IgD-negative memory B cell (primary cell): ENCODE measurements at regions not wholly inside any gene's neighbourhood (a gene's known extent, or its start where the extent isn't known, plus 50 kb on each side); places are given as distances from the start of the nearest gene placed in this dataset.

Source experiments
- H3K27ac Mint-ChIP-seq, 3 donors: one replicate each; pipeline ENCODE4 v1.8.0; 2020 to 2022; ENCODE audit warnings: mild to moderate bottlenecking in 3 of 3, mixed read lengths in 3 of 3, moderate library complexity in 1 of 3
- H3K27me3 Mint-ChIP-seq: one replicate; pipeline ENCODE4 v1.8.0; 2021; ENCODE audit warnings: mixed read lengths
- H3K36me3 Mint-ChIP-seq: one replicate; pipeline ENCODE4 v1.8.0; 2020; ENCODE audit warnings: mild to moderate bottlenecking, mixed read lengths
- H3K4me1 Mint-ChIP-seq, 3 donors: one replicate each; pipeline ENCODE4 v1.8.0; 2020 to 2022; ENCODE audit warnings: mixed read lengths in 3 of 3, mild to moderate bottlenecking in 1 of 3
- H3K4me3 Mint-ChIP-seq, 4 donors: one replicate each; pipeline ENCODE4 v1.8.0; 2020 to 2022; ENCODE audit warnings: mild to moderate bottlenecking in 4 of 4, mixed read lengths in 4 of 4, moderate library complexity in 3 of 4
- H3K9me3 Mint-ChIP-seq, 3 donors: one replicate each; pipeline ENCODE4 v1.8.0; 2020 to 2021; ENCODE audit warnings: mixed read lengths in 3 of 3, mild to moderate bottlenecking in 1 of 3

DNA sequence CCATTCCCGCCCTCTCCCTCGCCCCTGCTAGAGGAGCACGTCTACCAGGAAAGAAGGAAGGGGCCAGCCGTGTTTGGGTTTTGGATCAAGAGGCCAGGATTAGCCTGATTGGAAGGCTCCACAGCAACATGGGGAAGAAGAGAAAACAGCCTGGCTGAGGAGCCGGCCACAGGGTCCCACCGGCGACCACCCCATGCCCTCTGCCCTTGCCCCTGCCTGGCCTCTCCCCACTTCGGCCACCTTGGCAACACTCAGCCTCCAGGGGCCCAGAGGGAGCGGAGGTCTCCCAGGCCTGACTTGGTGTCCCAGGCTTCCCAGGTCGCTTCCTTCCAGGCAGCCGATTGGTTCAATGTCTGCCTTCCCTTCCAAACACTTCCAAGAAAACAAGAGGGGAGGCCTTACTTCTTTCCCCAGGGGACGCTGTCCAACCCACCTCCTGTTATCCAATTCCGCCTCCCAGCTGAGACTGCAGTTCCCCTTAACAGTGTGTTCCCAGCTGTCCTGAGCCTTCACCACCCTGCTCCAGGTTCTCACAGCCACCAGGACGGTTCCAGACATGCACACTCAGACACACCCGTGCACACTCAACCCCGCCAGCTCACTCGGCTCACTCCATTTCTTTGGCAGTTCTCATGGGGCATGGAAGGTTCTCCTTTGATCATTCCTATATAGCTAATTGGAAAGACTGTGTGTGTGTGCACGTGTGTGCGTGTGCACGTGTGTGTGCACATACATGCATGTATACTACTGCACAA lies 65.4 kb downstream of the RBFOX3 start:
- Mint-ChIP-seq H3K36me3 (no peaks in the 10 kb centered on the region), H3K9me3 (no peaks in the 10 kb centered on the region), H3K27ac (no peak overlapping the region), H3K4me3 (no peak overlapping the region), H3K27me3 (peaks cover 12% of the 10 kb centered on the region), H3K4me1 (no peaks in the 10 kb centered on the region)

DNA sequence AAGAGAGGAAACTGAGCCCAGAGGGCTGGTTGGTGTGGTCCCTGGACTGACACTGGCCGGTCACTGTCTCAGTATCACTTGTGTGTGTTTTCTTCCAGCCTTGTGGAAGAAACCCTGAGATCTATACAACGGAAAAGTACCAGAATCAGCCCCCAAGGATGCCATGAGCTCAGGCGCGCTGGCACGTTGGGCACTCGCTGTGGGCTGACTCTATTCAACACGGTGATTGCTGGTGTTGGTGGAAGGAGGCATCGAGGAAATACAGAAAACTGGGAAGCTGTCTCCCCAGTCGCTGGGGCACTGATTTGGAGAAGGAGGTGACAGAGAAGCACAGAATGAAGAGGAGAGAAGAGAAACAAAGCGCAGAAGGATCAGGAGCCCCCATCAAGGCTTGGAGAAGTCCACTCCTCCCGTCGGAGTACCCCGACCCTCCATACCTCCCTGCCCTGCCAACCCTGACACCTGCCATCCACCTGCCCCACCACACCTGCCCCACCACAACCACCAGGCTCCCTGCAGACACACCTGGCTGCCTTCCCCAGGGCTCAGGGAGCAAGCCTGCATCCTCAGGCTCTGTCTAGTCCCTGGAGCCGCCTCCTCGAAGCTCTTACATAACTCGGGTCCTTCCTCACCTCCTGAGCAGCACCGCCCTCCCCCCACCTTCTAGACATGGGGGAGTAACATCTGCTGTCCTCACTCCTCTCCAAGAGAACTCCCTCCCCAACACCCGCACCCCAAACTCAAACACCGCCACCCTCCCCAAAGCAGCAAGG lies 66.5 kb downstream of the RBFOX3 start:
- no peak overlapping the region for H3K27ac Mint-ChIP-seq
- H3K36me3 Mint-ChIP-seq = no peaks in the 10 kb centered on the region
- no peaks in the 10 kb centered on the region for H3K9me3 Mint-ChIP-seq
- H3K4me1 Mint-ChIP-seq = no peaks in the 10 kb centered on the region
- no peak overlapping the region for H3K4me3 Mint-ChIP-seq
- peaks cover 12% of the 10 kb centered on the region for H3K27me3 Mint-ChIP-seq

DNA sequence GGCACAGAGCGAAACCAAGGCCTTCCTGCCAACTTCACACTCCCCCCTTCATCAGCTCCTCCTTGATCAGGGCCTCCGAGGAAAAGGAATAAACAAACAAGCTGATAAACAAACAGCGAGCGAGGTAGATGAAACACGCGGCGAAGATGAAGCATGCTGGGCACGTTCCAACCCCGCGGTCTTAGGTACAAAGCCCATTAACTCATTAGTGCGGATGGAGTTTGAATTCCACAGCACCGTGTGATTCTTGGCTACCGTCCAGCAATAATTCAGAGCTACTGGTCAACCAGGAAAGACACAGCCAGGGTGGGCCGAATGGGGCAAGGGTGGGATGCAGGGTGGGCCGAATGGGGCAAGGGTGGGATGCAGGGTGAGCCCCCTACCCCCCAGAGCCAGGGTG lies 67.3 kb downstream of the RBFOX3 start:
- Mint-ChIP-seq H3K27ac (no peak overlapping the region), H3K4me3 (no peak overlapping the region), H3K4me1 (no peaks in the 10 kb centered on the region), H3K27me3 (peaks cover 12% of the 10 kb centered on the region), H3K9me3 (no peaks in the 10 kb centered on the region), H3K36me3 (no peaks in the 10 kb centered on the region)

DNA sequence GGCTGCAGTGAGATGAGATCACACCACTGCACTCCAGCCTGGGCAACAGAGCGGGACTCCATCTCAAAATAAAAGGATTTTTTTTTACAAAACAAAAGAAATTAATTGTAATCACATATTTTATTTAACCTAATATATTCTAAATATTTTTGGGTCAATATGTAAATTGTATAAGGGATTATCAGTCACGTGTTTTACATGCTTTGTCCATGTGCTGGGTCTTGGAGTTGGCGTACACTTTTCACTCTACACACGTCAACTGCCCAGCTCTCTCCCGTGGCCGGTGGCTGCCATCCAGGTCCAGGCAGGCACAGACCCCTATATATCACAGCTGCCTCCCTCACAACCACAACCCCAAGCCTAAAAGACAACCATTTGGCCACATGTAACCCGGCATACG lies 68.1 kb downstream of the RBFOX3 start:
- Mint-ChIP-seq H3K36me3 (no peaks in the 10 kb centered on the region), H3K27ac (no peak overlapping the region), H3K27me3 (peaks cover 12% of the 10 kb centered on the region), H3K4me3 (no peak overlapping the region), H3K4me1 (no peaks in the 10 kb centered on the region), H3K9me3 (no peaks in the 10 kb centered on the region)

DNA sequence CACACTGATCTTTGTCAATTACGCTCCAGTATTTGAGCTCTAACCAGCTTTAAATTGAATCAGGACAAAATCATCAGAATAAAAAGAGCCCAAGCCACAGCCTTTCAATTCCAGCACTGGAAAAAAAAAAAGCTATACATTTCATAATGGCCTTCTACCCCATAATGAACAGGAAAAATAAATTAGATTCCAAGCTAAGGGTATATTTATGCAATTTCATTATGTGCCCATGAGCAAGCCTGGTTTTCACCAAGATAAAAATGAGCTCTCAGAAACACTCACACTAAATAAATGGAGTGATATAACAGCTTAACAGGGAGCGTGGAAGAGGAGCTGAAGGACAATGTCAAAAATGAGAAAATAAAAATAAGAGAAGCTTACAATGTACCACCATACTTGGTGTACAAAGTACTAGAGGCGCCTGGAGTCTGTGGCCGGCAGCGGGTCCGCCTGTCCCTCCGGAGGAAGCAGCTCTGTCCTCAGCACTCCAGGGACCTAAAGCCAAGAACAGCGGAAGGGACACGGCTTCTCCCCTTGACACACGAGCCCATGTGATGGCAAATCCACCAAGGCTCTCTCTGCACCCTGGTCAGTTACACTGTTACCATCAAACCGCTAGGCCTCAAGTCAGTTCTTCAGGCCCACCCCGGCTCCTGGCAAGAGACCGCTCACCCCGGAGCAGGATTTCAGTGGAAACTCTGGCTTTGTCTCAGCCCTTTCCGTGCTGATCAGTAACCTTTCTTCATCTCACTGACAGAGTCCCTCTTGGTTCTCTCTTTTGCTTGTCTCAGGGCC lies 69.6 kb downstream of the RBFOX3 start:
- Mint-ChIP-seq H3K27me3 (peaks cover 13% of the 10 kb centered on the region), H3K4me3 (no peak overlapping the region), H3K9me3 (no peaks in the 10 kb centered on the region), H3K27ac (no peak overlapping the region), H3K36me3 (no peaks in the 10 kb centered on the region), H3K4me1 (peaks cover 0 to 2% (median 0%) of the 10 kb centered on the region in 3 donors)

DNA sequence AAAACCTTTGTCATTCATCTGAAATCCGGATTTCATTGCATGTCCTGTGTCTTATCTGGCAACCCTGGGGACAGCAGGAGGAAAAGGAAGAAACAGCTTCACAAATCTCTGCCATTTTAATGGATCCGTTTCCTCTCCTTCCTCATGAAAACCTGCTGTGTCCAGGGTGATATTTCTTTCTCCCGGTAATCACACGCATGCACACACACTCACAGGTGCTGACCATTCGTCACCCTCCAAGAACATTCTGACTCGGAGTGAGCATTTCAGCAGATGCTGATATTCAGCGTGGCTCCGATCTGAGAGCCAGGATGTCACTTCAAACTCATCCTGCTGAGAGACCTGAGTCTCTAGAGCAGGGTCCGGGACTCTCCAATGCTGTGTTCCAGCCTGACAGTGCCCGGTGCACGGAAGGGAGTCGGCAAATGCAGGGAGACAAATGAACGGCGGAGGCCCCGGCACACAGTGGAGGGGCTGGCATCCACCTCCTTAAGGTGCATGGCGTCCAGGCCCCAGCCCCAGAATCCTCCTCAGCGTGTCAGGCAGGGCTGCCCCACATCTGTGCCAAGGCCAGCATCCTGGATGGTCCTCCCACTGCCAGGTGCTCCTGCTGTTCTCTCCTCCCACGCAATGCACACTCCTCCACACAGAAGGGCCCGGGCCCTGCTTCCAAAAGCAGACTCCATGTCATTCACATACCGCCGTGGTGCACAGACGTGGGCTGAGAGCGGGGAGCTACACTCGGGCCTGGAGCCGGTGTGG lies 70.7 kb downstream of the RBFOX3 start:
- H3K4me3 Mint-ChIP-seq = no peak overlapping the region
- peaks cover 0 to 2% (median 0%) of the 10 kb centered on the region in 3 donors for H3K4me1 Mint-ChIP-seq
- peaks cover 6% of the 10 kb centered on the region for H3K27me3 Mint-ChIP-seq
- no peak overlapping the region for H3K27ac Mint-ChIP-seq
- no peaks in the 10 kb centered on the region for H3K9me3 Mint-ChIP-seq
- no peaks in the 10 kb centered on the region for H3K36me3 Mint-ChIP-seq

DNA sequence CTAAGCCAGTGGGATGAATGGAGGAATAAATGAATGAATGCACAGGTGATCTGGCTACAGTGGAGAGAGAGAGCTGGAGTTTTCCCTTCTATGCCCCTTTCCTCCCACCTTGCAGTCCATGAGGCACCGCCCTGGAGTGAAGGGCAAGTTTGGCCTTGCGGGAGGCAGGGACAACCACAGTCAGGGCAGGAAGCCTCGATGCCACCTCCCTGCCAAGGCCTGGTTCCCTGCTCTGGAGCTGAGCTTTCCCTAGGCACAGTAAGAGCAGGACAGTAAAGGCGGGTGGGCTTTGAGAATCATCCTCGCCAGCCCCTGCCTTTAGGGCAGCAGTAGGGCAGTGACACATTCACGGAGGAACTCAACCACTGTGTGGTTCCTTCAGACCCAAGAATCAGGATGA lies 72.6 kb downstream of the RBFOX3 start:
- no peaks in the 10 kb centered on the region for H3K36me3 Mint-ChIP-seq
- H3K27ac Mint-ChIP-seq = no peak overlapping the region
- peaks cover 0 to 2% (median 0%) of the 10 kb centered on the region in 3 donors for H3K4me1 Mint-ChIP-seq
- H3K27me3 Mint-ChIP-seq = peaks cover 3% of the 10 kb centered on the region
- no peak overlapping the region for H3K4me3 Mint-ChIP-seq
- H3K9me3 Mint-ChIP-seq = no peaks in the 10 kb centered on the region

DNA sequence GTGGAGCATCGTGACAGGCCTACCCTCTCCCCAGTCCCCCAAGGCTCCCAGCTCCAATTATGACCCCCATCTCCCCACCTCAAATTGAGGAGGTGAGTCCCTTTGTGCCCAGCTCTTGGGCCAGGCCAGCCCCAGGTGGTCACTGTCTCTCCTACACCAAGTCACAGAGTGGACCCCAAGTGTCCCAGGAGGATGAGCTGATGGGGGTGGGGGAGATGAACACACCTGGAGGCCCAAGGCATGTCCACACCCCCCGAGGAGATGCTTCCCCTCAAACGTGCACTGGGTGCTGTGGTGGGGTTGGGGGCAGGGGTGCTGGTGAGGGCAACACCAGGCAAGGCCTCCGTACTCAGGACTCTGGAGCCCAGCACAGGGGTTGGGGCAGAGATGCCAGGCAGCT lies 73.2 kb downstream of the RBFOX3 start:
- Mint-ChIP-seq H3K9me3 (no peaks in the 10 kb centered on the region), H3K27ac (no peak overlapping the region), H3K4me3 (no peak overlapping the region), H3K4me1 (peaks cover 0 to 2% (median 0%) of the 10 kb centered on the region in 3 donors), H3K27me3 (peaks cover 5% of the 10 kb centered on the region), H3K36me3 (no peaks in the 10 kb centered on the region)

DNA sequence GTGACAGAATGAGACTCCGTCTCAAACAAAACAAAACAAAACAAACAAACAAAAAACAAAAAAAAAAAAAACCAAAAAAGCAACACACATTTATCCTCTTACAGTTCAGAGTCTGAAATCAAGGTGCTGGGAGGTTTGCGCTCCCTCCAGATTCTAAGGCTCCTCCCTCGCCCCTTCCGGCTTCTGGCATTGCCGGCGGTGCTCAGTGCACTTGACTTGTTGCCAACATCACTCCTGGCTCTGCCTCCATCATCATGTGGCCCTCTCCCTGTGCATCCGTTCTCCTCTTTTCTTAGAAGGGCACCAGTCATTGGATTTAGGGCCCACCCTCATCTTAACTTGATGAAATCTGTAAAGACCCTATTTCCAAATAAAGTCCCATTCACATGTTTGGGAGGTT lies 73.8 kb downstream of the RBFOX3 start:
- peaks cover 5% of the 10 kb centered on the region for H3K27me3 Mint-ChIP-seq
- H3K4me1 Mint-ChIP-seq = peaks cover 0 to 2% (median 0%) of the 10 kb centered on the region in 3 donors
- H3K4me3 Mint-ChIP-seq = no peak overlapping the region
- no peak overlapping the region for H3K27ac Mint-ChIP-seq
- H3K36me3 Mint-ChIP-seq = no peaks in the 10 kb centered on the region
- no peaks in the 10 kb centered on the region for H3K9me3 Mint-ChIP-seq

DNA sequence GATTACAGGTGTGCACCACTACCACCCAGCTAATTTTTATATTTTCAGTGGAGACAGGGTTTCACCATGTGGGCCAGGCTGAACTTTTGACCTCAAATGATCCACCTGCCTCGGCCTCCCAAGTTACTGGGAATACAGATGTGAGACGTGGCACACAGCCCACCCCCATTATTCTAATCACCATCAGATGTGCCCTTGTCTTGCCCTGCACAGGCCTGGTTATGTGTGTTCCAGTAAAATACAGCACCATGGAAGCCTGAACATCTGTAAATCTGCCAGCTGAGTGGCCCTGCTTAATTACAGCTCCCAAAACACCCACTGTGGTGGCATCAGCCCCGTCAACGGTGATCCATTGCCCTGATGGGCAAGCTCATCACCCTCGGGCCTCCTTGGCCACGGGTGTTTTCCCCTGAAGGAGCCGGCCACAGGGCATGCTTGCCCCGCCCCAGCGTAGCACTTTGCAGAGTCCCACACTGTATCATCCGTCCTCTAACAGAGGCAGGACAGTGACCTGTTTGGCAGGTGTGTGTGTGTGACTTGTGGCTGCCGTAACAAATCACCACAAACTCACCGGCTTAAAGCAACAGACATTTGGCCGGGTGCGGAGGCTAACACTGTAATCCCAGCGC lies 74.5 kb downstream of the RBFOX3 start:
- Mint-ChIP-seq H3K27me3 (peaks cover 8% of the 10 kb centered on the region), H3K36me3 (no peaks in the 10 kb centered on the region), H3K9me3 (no peaks in the 10 kb centered on the region), H3K27ac (no peak overlapping the region), H3K4me1 (peaks cover 0 to 2% (median 0%) of the 10 kb centered on the region in 3 donors), H3K4me3 (no peak overlapping the region)

DNA sequence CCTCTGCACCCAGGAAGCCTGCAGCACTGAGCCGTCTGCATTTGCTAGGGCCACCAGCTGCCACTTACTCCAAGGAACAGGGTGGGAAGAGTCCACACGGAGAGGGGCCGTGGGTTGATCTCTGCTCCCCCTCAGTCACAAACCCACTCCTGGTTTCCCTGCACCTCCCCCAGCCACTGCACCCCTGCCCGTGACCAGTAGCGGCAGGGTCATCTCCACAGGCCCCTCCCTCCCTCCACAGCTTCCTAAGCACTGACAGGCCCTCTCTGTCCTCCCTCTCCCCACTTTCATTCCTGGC lies 75.2 kb downstream of the RBFOX3 start:
- peaks cover 8% of the 10 kb centered on the region for H3K27me3 Mint-ChIP-seq
- peaks cover 0 to 2% (median 0%) of the 10 kb centered on the region in 3 donors for H3K4me1 Mint-ChIP-seq
- no peak overlapping the region for H3K4me3 Mint-ChIP-seq
- H3K9me3 Mint-ChIP-seq = no peaks in the 10 kb centered on the region
- no peaks in the 10 kb centered on the region for H3K36me3 Mint-ChIP-seq
- H3K27ac Mint-ChIP-seq = no peak overlapping the region

DNA sequence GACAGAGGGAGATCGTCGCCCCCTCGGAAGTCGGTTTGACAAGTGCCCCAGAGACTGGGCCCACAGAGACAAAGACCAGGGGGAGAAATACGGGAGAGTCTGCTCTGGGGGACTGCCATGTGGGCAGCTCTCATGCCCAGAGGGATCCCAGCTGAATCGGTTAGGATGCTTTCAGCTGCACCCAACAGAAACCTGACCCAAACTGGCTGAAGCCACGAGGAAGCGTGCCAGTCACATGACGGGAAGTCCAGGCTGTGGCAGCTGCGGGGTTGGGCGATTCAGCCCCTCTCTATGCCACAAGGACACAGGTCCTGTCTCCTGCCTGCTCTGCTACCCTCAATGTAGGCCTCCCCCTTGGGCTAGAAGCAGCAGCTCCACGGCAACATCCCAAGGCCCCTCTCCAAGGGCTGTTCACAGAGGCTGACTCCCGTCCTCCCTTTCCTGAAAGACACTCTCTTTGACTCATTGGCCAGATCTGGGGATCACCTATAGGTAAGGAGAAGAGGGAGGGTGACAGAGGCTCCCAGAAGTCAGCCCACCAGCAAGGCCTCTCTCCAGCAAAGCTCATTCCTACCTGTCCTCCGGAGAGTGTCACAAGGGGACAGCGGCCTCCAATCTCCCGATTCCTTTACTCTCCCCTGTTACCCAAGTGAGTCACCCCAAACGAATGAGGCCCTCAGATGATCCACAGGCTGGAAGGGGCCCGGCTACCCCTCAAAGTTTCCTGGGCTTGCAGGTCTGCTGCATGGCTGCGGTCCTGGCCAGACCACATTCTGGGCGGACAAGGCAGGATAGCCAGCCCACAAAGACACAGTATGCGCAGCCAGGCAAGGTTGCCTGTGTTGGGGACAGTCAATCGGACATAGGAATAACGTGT lies 75.8 kb downstream of the RBFOX3 start:
- Mint-ChIP-seq H3K9me3 (no peaks in the 10 kb centered on the region), H3K27ac (no peak overlapping the region), H3K4me1 (peaks cover 0 to 2% (median 0%) of the 10 kb centered on the region in 3 donors), H3K27me3 (peaks cover 8% of the 10 kb centered on the region), H3K4me3 (no peak overlapping the region), H3K36me3 (no peaks in the 10 kb centered on the region)

DNA sequence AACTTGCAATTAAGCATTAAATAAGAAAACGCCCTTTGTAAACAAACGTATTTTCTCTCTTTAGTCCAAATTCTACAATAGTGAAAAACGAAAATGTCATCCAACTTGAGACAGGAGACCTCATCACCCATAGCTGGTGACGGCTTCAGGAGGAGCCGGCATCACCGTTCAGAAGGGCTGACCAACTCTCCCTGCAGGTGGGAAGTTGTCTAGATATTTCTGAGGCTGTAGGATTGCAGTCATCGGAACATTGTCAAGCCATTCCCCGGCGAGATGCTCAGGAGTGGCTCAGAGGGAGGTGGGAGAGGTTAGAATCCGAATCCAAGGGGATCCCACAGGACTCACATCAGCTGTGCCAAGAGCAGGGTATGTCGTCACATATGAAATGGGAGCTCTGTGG lies 76.7 kb downstream of the RBFOX3 start:
- Mint-ChIP-seq H3K27me3 (peaks cover 10% of the 10 kb centered on the region), H3K4me3 (no peak overlapping the region), H3K36me3 (no peaks in the 10 kb centered on the region), H3K9me3 (no peaks in the 10 kb centered on the region), H3K4me1 (peaks cover 0 to 2% (median 0%) of the 10 kb centered on the region in 3 donors), H3K27ac (no peak overlapping the region)

DNA sequence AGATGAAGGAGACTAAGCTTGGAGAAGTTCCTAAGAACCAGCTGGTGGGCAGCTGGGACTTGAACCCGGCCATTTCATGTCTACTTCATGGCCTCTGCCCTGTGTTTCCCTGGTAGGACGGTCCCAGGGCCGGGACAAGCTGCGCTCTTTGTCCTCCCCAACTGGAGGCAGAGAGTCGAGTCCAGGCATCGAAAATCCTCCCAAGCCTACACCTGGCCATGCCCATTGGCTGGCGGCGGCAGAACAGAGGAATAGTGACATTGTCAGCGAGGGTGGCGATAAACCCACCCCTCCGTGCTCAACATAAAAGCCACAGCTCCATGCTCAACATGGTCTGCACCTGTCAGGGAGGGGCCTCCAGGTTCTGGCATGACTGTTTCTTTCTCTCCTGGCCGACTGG lies 77.7 kb downstream of the RBFOX3 start:
- Mint-ChIP-seq H3K27me3 (peaks cover 10% of the 10 kb centered on the region), H3K27ac (no peak overlapping the region), H3K4me1 (peaks cover 0 to 4% (median 0%) of the 10 kb centered on the region in 3 donors), H3K9me3 (no peaks in the 10 kb centered on the region), H3K4me3 (no peak overlapping the region), H3K36me3 (peaks cover 2% of the 10 kb centered on the region)
